SK-N-MC (cell line): ENCODE measurements at regions not wholly inside any gene's neighbourhood (a gene's known extent, or its start where the extent isn't known, plus 50 kb on each side); places are given as distances from the start of the nearest gene placed in this dataset.

Experiments used
- FOXP2 ChIP-seq: optimal IDR thresholded peaks from 2 replicates; pipeline ENCODE3; 2011; ENCODE audit warnings: mild to moderate bottlenecking, moderate library complexity; ENCODE audit not compliant: insufficient read depth; ENCODE audit errors: extremely low read length, control extremely low read depth
- POLR2AphosphoS5 ChIP-seq: IDR thresholded peaks from 2 replicates; pipeline ENCODE4 v1.6.1; 2012; ENCODE audit warnings: mild to moderate bottlenecking, low read depth, low read length, borderline replicate concordance

GRCh38 chr7:125485223-125485622 lies 555.6 kb upstream of the POT1 start:
- no peak for TF ChIP-seq FOXP2
- no peak for TF ChIP-seq POLR2AphosphoS5
